ENCODE measurements at regions not wholly inside any gene's neighbourhood (a gene's known extent, or its start where the extent isn't known, plus 50 kb on each side); places are given as distances from the start of the nearest gene placed in this dataset.

GRCh38 chr22:49185312-49185969 is 642.2 kb downstream of the BRD1 start:
- TF ChIP-seq, protein P1, sequence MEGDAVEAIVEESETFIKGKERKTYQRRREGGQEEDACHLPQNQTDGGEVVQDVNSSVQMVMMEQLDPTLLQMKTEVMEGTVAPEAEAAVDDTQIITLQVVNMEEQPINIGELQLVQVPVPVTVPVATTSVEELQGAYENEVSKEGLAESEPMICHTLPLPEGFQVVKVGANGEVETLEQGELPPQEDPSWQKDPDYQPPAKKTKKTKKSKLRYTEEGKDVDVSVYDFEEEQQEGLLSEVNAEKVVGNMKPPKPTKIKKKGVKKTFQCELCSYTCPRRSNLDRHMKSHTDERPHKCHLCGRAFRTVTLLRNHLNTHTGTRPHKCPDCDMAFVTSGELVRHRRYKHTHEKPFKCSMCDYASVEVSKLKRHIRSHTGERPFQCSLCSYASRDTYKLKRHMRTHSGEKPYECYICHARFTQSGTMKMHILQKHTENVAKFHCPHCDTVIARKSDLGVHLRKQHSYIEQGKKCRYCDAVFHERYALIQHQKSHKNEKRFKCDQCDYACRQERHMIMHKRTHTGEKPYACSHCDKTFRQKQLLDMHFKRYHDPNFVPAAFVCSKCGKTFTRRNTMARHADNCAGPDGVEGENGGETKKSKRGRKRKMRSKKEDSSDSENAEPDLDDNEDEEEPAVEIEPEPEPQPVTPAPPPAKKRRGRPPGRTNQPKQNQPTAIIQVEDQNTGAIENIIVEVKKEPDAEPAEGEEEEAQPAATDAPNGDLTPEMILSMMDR (conservative IDR thresholded peaks at IDR 0.05; ENCODE audit: low read depth, low read length), result no peak
- TF ChIP-seq EZH2 (IDR thresholded peaks at IDR 0.05; ENCODE audit: low read length, unreplicated experiment) (no peak), EZH2phosphoT487 (IDR thresholded peaks at IDR 0.05; ENCODE audit: borderline replicate concordance, low read length) (no peak)

Data from PC-3 (cell line).